MM.1S (cell line): ENCODE measurements at regions not wholly inside any gene's neighbourhood (a gene's known extent, or its start where the extent isn't known, plus 50 kb on each side); places are given as distances from the start of the nearest gene placed in this dataset.

Experiments
- DNase-seq: peaks from one replicate; pipeline ENCODE4 v3.0.0-alpha.2; 2015
- H2AFZ ChIP-seq: fragments of 300-600 bp; sonication (generic); 2 replicates; pipeline ENCODE4 v1.6.0; 2016; ENCODE audit warnings: antibody characterized with exemption, low read length
- H3F3A ChIP-seq: fragments of 300-600 bp; sonication (generic); 2 replicates; pipeline ENCODE4 v1.6.1; 2016; ENCODE audit warnings: mild to moderate bottlenecking, antibody characterized with exemption, low read length, moderate library complexity, mixed read lengths; ENCODE audit not compliant: insufficient read depth
- H3K27ac ChIP-seq: fragments of 300-600 bp; sonication (generic); 2 replicates; pipeline ENCODE4 v1.5.1; 2016; ENCODE audit warnings: mild to moderate bottlenecking, low read length
- H3K27me3 ChIP-seq: fragments of 300-600 bp; sonication (generic); replicated peaks from 2 replicates; pipeline ENCODE4 v1.6.0; 2016; ENCODE audit warnings: low read length; ENCODE audit not compliant: insufficient read depth
- H3K36me3 ChIP-seq: fragments of 300-600 bp; sonication (generic); replicated peaks from 2 replicates; pipeline ENCODE4 v1.6.1; 2016; ENCODE audit warnings: mild to moderate bottlenecking, low read length, mixed read lengths; ENCODE audit not compliant: insufficient read depth
- H3K4me1 ChIP-seq: fragments of 300-600 bp; sonication (generic); 2 replicates; pipeline ENCODE4 v1.6.1; 2016; ENCODE audit warnings: low read length, mixed read lengths
- H3K4me2 ChIP-seq: fragments of 300-600 bp; sonication (generic); 2 replicates; pipeline ENCODE4 v1.6.0; 2016; ENCODE audit warnings: low read depth, low read length
- H3K4me3 ChIP-seq: fragments of 300-600 bp; sonication (generic); 2 replicates; pipeline ENCODE4 v1.5.1; 2016; ENCODE audit warnings: low read length, mixed read lengths
- H3K79me2 ChIP-seq: fragments of 300-600 bp; sonication (generic); 2 replicates; pipeline ENCODE4 v1.6.1; 2016; ENCODE audit warnings: mixed run types, low read length, mixed read lengths
- H3K9ac ChIP-seq: fragments of 300-600 bp; sonication (generic); 2 replicates; pipeline ENCODE4 v1.6.1; 2016; ENCODE audit warnings: low read length, mixed read lengths
- H3K9me2 ChIP-seq: fragments of 300-600 bp; sonication (generic); replicated peaks from 2 replicates; pipeline ENCODE4 v1.6.1; 2016; ENCODE audit warnings: mild to moderate bottlenecking, low read length, mixed read lengths; ENCODE audit not compliant: insufficient read depth
- H3K9me3 ChIP-seq: fragments of 300-600 bp; sonication (generic); replicated peaks from 2 replicates; pipeline ENCODE4 v1.6.1; 2016; ENCODE audit warnings: mild to moderate bottlenecking, low read length, mixed read lengths; ENCODE audit not compliant: insufficient read depth
- H4K20me1 ChIP-seq: fragments of 300-600 bp; sonication (generic); 2 replicates; pipeline ENCODE4 v1.6.1; 2016; ENCODE audit warnings: mild to moderate bottlenecking, low read length, moderate library complexity, mixed read lengths; ENCODE audit not compliant: insufficient read depth
- CTCF ChIP-seq: fragments of 300-600 bp; sonication (generic); IDR thresholded peaks from 2 replicates; pipeline ENCODE4 v1.5.1; 2016; ENCODE audit warnings: antibody characterized with exemption, low read length, mixed read lengths
- EZH2 ChIP-seq: fragments of 300-600 bp; sonication (generic); optimal IDR thresholded peaks from 2 replicates; pipeline ENCODE3; 2017; ENCODE audit warnings: low read depth, mild to moderate bottlenecking, antibody characterized with exemption, low read length, mixed read lengths
- EZH2phosphoT487 ChIP-seq: fragments of 300-600 bp; sonication (generic); IDR thresholded peaks from 2 replicates; pipeline ENCODE4 v1.6.1; 2018; ENCODE audit warnings: antibody characterized with exemption, low read length

- no peak overlapping the region for H2AFZ ChIP-seq
- H3K9me3 ChIP-seq = no peaks in the 10 kb centered on the region
- TF ChIP-seq EZH2 (no peak), EZH2phosphoT487 (no peak), CTCF (no peak)
- no peak overlapping the region for H3K9ac ChIP-seq
- H3K27me3 ChIP-seq = no peaks in the 10 kb centered on the region
- DNase-seq = no peak
- H3K4me3 ChIP-seq = no peak overlapping the region
- H3K9me2 ChIP-seq = no peaks in the 10 kb centered on the region
- no peaks in the 10 kb centered on the region for H3K36me3 ChIP-seq
- no peaks in the 10 kb centered on the region for H3K79me2 ChIP-seq
- no peaks in the 10 kb centered on the region for H4K20me1 ChIP-seq
- no peaks in the 10 kb centered on the region for H3K4me1 ChIP-seq
- no peak overlapping the region for H3K4me2 ChIP-seq
- no peaks in the 10 kb centered on the region for H3F3A ChIP-seq
- H3K27ac ChIP-seq = no peak overlapping the region
These were observed 76.4 kb upstream of the TLR3 start for GRCh38 chr4:185992585-185992984.

- Histone ChIP-seq H2AFZ (no peak overlapping the region), H3K9ac (no peak overlapping the region), H3K27me3 (no peaks in the 10 kb centered on the region), H3F3A (no peaks in the 10 kb centered on the region), H3K4me3 (no peak overlapping the region), H3K4me2 (no peak overlapping the region), H3K79me2 (no peaks in the 10 kb centered on the region), H3K36me3 (no peaks in the 10 kb centered on the region), H4K20me1 (no peaks in the 10 kb centered on the region), H3K9me2 (no peaks in the 10 kb centered on the region), H3K4me1 (no peaks in the 10 kb centered on the region), H3K9me3 (no peaks in the 10 kb centered on the region), H3K27ac (no peak overlapping the region)
- no peak for DNase-seq
- TF ChIP-seq EZH2 = no peak
- no peak for TF ChIP-seq EZH2phosphoT487
- no peak for TF ChIP-seq CTCF
These were observed 75.5 kb upstream of the TLR3 start for GRCh38 chr4:185993328-185993973.

- no peaks in the 10 kb centered on the region for H3K9me2 ChIP-seq
- no peak overlapping the region for H3K4me2 ChIP-seq
- H3K9me3 ChIP-seq = no peaks in the 10 kb centered on the region
- TF ChIP-seq CTCF = no peak
- TF ChIP-seq EZH2 = no peak
- no peak for TF ChIP-seq EZH2phosphoT487
- H3K4me3 ChIP-seq = no peak overlapping the region
- no peak overlapping the region for H3K9ac ChIP-seq
- no peak overlapping the region for H3K27ac ChIP-seq
- no peaks in the 10 kb centered on the region for H3K79me2 ChIP-seq
- no peaks in the 10 kb centered on the region for H3K4me1 ChIP-seq
- no peak overlapping the region for H2AFZ ChIP-seq
- H3K36me3 ChIP-seq = no peaks in the 10 kb centered on the region
- DNase-seq = no peak
- no peaks in the 10 kb centered on the region for H4K20me1 ChIP-seq
- H3F3A ChIP-seq = no peaks in the 10 kb centered on the region
- no peaks in the 10 kb centered on the region for H3K27me3 ChIP-seq
These were observed 74.2 kb upstream of the TLR3 start for GRCh38 chr4:185994750-185995149.
